BJ (cell line): ENCODE measurements at regions not wholly inside any gene's neighbourhood (a gene's known extent, or its start where the extent isn't known, plus 50 kb on each side); places are given as distances from the start of the nearest gene placed in this dataset.

Experiments
- CTCF ChIA-PET: fragments of 350-600 bp; formaldehyde crosslinking; extraction: SDS; loops from one replicate; lab custom pipeline; 2021; ENCODE audit warnings: antibody characterized with exemption, inconsistent platforms; lab: Yijun Ruan, JAX
- POLR2A ChIA-PET: fragments of 300-600 bp; sonication (Branson Sonifier 250); formaldehyde crosslinking; extraction: SDS; loops from one replicate; lab custom pipeline; 2021; ENCODE audit warnings: antibody characterized with exemption; lab: Charles Lee
- DNase-seq: peaks from one replicate; pipeline ENCODE4 v3.0.0-alpha.2; 2011; ENCODE audit warnings: low read depth
- H3K27me3 ChIP-seq: 2 replicates; pipeline ENCODE4 v1.6.0; 2011; ENCODE audit warnings: low read length; ENCODE audit not compliant: control insufficient read depth, insufficient read depth
- H3K36me3 ChIP-seq: 2 replicates; pipeline ENCODE4 v1.5.1; 2011; ENCODE audit warnings: low read length; ENCODE audit not compliant: control insufficient read depth, insufficient read depth
- H3K4me3 ChIP-seq: 2 replicates; pipeline ENCODE4 v1.5.1; 2011; ENCODE audit warnings: low read depth, mild to moderate bottlenecking, control low read depth, low read length
- CTCF ChIP-seq: IDR thresholded peaks from 2 replicates; pipeline ENCODE4 v1.5.1; 2011; ENCODE audit warnings: low read depth, mild to moderate bottlenecking, control low read depth, inconsistent platforms, low read length, moderate library complexity; ENCODE audit not compliant: insufficient read depth

- no peak for TF ChIP-seq CTCF
- DNase-seq = no peak
- CTCF ChIA-PET = no interaction called here
- Histone ChIP-seq H3K36me3 (no peaks in the 10 kb centered on the region), H3K4me3 (no peak overlapping the region), H3K27me3 (no peaks in the 10 kb centered on the region)
- POLR2A ChIA-PET = no interaction called here
Measured at GRCh38 chr10:28160866-28161405, 141.9 kb downstream of the MPP7 start.

GRCh38 chr10:28157379-28157778 is 145.5 kb downstream of the MPP7 start:
- H3K36me3 ChIP-seq = no peaks in the 10 kb centered on the region
- ChIA-PET POLR2A (no interaction called here), CTCF (interaction anchor here (1.4 to 1.5 kb wide), 2 partner anchors 11 to 21 kb away, joined by 3 read pairs; no protein-coding TSS in a partner anchor)
- no peaks in the 10 kb centered on the region for H3K27me3 ChIP-seq
- DNase-seq = no peak
- no peak overlapping the region for H3K4me3 ChIP-seq
- TF ChIP-seq CTCF = no peak

- CTCF ChIA-PET = interaction anchor here (0.7 kb wide), 1 partner anchor 14 kb away, joined by 3 read pairs; no protein-coding TSS in a partner anchor
- Histone ChIP-seq H3K36me3 (no peaks in the 10 kb centered on the region), H3K27me3 (no peaks in the 10 kb centered on the region), H3K4me3 (no peak overlapping the region)
- no peak for DNase-seq
- no peak for TF ChIP-seq CTCF
- POLR2A ChIA-PET = no interaction called here
Measured at GRCh38 chr10:28155726-28156125, 147.1 kb downstream of the MPP7 start.

- Histone ChIP-seq H3K27me3 (no peaks in the 10 kb centered on the region), H3K4me3 (no peak overlapping the region), H3K36me3 (no peaks in the 10 kb centered on the region)
- ChIA-PET CTCF (interaction anchor here (0.6 to 1.3 kb wide), 3 partner anchors 9 to 397 kb away, joined by 3 read pairs; no protein-coding TSS in a partner anchor), POLR2A (interaction anchor here (0.6 kb wide), 1 partner anchor 104 kb away, joined by 3 read pairs; no protein-coding TSS in a partner anchor)
- no peak for TF ChIP-seq CTCF
- DNase-seq = no peak
Measured at GRCh38 chr10:28151636-28152035, 151.2 kb downstream of the MPP7 start.

- ChIA-PET POLR2A (no interaction called here), CTCF (interaction anchor here (1.3 to 2.0 kb wide), 2 partner anchors 11 to 591 kb away, joined by 3 to 9 read pairs; no protein-coding TSS in a partner anchor)
- Histone ChIP-seq H3K4me3 (no peak overlapping the region), H3K27me3 (no peaks in the 10 kb centered on the region), H3K36me3 (no peaks in the 10 kb centered on the region)
- no peak for TF ChIP-seq CTCF
- no peak for DNase-seq
Measured at GRCh38 chr10:28149746-28150145, 150.9 kb upstream of the ODAD2 start.
